HepG2 (cell line): ENCODE measurements at regions not wholly inside any gene's neighbourhood (a gene's known extent, or its start where the extent isn't known, plus 50 kb on each side); places are given as distances from the start of the nearest gene placed in this dataset.

Experiments
- ATAC-seq: fragments of 200-7000 bp; cut with Tn5 transposase; 3 replicates; pipeline ENCODE4 v1.9.1; 2020; ENCODE audit warnings: mild to moderate bottlenecking, moderate library complexity
- BruUV-seq: library from RNA; stranded (reverse); fragments of 400-500 nt; replicated peaks from 2 replicates; lab custom pipeline; 2021; lab: Mats Ljungman, UMichigan
- CTCF ChIA-PET: fragments of 300-600 bp; formaldehyde crosslinking; extraction: SDS; loops from one replicate; lab custom pipeline; 2021; ENCODE audit warnings: low total read pairs, inconsistent platforms, low intra/inter-chr PET ratio; lab: Yijun Ruan, JAX
- POLR2A ChIA-PET: fragments of 350-600 bp; sonication (Branson Sonifier 250); formaldehyde crosslinking; loops from one replicate; lab custom pipeline; 2020; ENCODE audit warnings: antibody characterized with exemption, inconsistent platforms; lab: Yijun Ruan, JAX
- DNase-seq: peaks from one replicate; pipeline ENCODE4 v3.0.0-alpha.2; 2015; ENCODE audit warnings: low spot score
- FAIRE-seq: peaks from 3 replicates; lab custom pipeline; 2011; peaks lifted over from hg19 to GRCh38; lab: Jason Lieb, UNC
- H2AFZ ChIP-seq: one replicate; pipeline ENCODE4 v1.6.1; 2011; ENCODE audit warnings: low read length, inconsistent platforms
- H3K27ac ChIP-seq: fragments of 300-600 bp; 3 replicates; pipeline ENCODE4 v1.8.0; 2011; ENCODE audit warnings: mixed run types, mild to moderate bottlenecking, mixed read lengths, low read length, inconsistent platforms; ENCODE audit not compliant: insufficient read depth; ENCODE audit errors: extremely low read length
- H3K27me3 ChIP-seq, 2 experiments: fragments of 200-600 bp in 1 of 2; 2 replicates in 1 of 2; 3 replicates in 1 of 2; pipeline versions ENCODE4 v1.6.0 to v1.8.0; 2011; ENCODE audit warnings: low read length in 2 of 2, mild to moderate bottlenecking in 2 of 2, moderate library complexity in 2 of 2, inconsistent platforms in 1 of 2; ENCODE audit not compliant: insufficient read depth in 2 of 2, control insufficient read depth in 1 of 2
- H3K36me3 ChIP-seq, 2 experiments: fragments of 200-600 bp in 1 of 2; replicated peaks in 1 of 2; 2 replicates in 1 of 2; 3 replicates in 1 of 2; pipeline versions ENCODE4 v1.5.1 to v1.8.0; 2011; ENCODE audit warnings: low read length in 2 of 2, inconsistent platforms in 1 of 2; ENCODE audit not compliant: insufficient read depth in 2 of 2, control insufficient read depth in 1 of 2
- H3K4me1 ChIP-seq: 2 replicates; pipeline ENCODE4 v1.5.1; 2012; ENCODE audit warnings: low read length, inconsistent platforms; ENCODE audit not compliant: insufficient read depth
- H3K4me2 ChIP-seq: 2 replicates; pipeline ENCODE4 v1.6.0; 2011; ENCODE audit warnings: low read depth, low read length, inconsistent platforms
- H3K4me3 ChIP-seq, 3 experiments: fragments of 200-600 bp in 1 of 3; sonication (generic), shearing (Covaris generic) in 1 of 3; replicated peaks in 1 of 3; 2 replicates each; pipeline ENCODE4 v1.5.1; 2011 to 2016; ENCODE audit warnings: low read length in 3 of 3, inconsistent platforms in 2 of 3, low read depth in 2 of 3, mild to moderate bottlenecking in 2 of 3, control low read depth in 1 of 3, mixed read lengths in 1 of 3; ENCODE audit not compliant: insufficient read depth in 1 of 3
- H3K79me2 ChIP-seq: one replicate; pipeline ENCODE4 v1.6.1; 2011; ENCODE audit warnings: low read length, inconsistent platforms; ENCODE audit not compliant: insufficient read depth
- H3K9ac ChIP-seq: 2 replicates; pipeline ENCODE4 v1.6.0; 2011; ENCODE audit warnings: mild to moderate bottlenecking, low read depth, low read length, inconsistent platforms; ENCODE audit not compliant: insufficient read depth
- H3K9me3 ChIP-seq: 2 replicates; pipeline ENCODE4 v1.5.1; 2012; ENCODE audit warnings: mild to moderate bottlenecking, low read length
- H4K20me1 ChIP-seq: 2 replicates; pipeline ENCODE4 v1.6.0; 2011; ENCODE audit warnings: inconsistent platforms, mild to moderate bottlenecking, low read length, moderate library complexity; ENCODE audit not compliant: insufficient read depth
- AFF4 ChIP-seq: sonication (generic); formaldehyde crosslinking; IDR thresholded peaks from 2 replicates; pipeline ENCODE4 v1.4.0; 2020; ENCODE audit warnings: missing genetic modification reagents
- EED ChIP-seq: sonication (generic); formaldehyde crosslinking; IDR thresholded peaks from 2 replicates; pipeline ENCODE4 v1.5.0; 2020; ENCODE audit warnings: mild to moderate bottlenecking, missing genetic modification reagents
- ETS1 ChIP-seq: sonication (generic); formaldehyde crosslinking; IDR thresholded peaks from 2 replicates; pipeline ENCODE4 v1.4.0; 2020; ENCODE audit warnings: missing genetic modification reagents
- NFYC ChIP-seq: IDR thresholded peaks from 2 replicates; pipeline ENCODE4 v1.6.1; 2016; ENCODE audit warnings: missing genetic modification reagents, missing compliant biosample characterization
- PRMT3 ChIP-seq: sonication (generic); formaldehyde crosslinking; IDR thresholded peaks from 2 replicates; pipeline ENCODE4 v1.8.1; 2022; ENCODE audit warnings: low read depth, mild to moderate bottlenecking, moderate library complexity, missing genetic modification reagents, borderline replicate concordance
- ZNF670 ChIP-seq: sonication (generic); formaldehyde crosslinking; IDR thresholded peaks from 2 replicates; pipeline ENCODE4 v1.8.0; 2022; ENCODE audit warnings: mild to moderate bottlenecking, missing genetic modification reagents, borderline replicate concordance
- WGBS: methylation state at CpG from one replicate; pipeline ENCODE4 v1.1.6; 2017; ENCODE audit warnings: low lambda C conversion rate; 5-methylcytosine and 5-hydroxymethylcytosine counted together
- in situ Hi-C: cut with HindIII; loops from 2 replicates; pipeline ENCODE4 v1.10.0; 2017; ENCODE audit warnings: low pct_unique_long_range_greater_than_20kb; ENCODE audit not compliant: extremely low pct_ligation_motif_present
- intact Hi-C: fragments of 100-400 bp; cut with micrococcal nuclease; formaldehyde crosslinking; loops from one replicate; pipeline ENCODE4 v1.10.0; 2022; ENCODE audit not compliant: unreplicated experiment

GRCh38 chr2:55743583-55743982 lies 49.9 kb upstream of the PNPT1 start:
- 3% methylated on average over 1 of the region's 1 CpG for WGBS
- ATAC-seq, result no peak
- H3K27me3 ChIP-seq, result no peaks in the 10 kb centered on the region
- DNase-seq, result no peak
- TF ChIP-seq AFF4 (CRISPR knock-in tag), result no peak
- no peak for TF ChIP-seq NFYC (CRISPR knock-in tag)
- no peak for TF ChIP-seq ETS1 (CRISPR knock-in tag)
- no peak for TF ChIP-seq ZNF670 (CRISPR knock-in tag)
- TF ChIP-seq PRMT3 (CRISPR knock-in tag), result no peak
- TF ChIP-seq EED, result no peak
- intact Hi-C loops (no loop called here), in situ Hi-C loops (no loop called here)
- POLR2A ChIA-PET, result no interaction called here
- no peaks in the 10 kb centered on the region for H3K79me2 ChIP-seq
- no peaks in the 10 kb centered on the region for H3K4me1 ChIP-seq
- no TSS peak for BruUV-seq
- CTCF ChIA-PET, result no interaction called here
- no peak overlapping the region for H3K27ac ChIP-seq
- H2AFZ ChIP-seq, result no peak overlapping the region
- no peaks in the 10 kb centered on the region for H3K36me3 ChIP-seq
- no peak for FAIRE-seq
- no peaks in the 10 kb centered on the region for H3K9me3 ChIP-seq
- no peaks in the 10 kb centered on the region for H4K20me1 ChIP-seq
- H3K9ac ChIP-seq, result no peak overlapping the region
- H3K4me3 ChIP-seq, result no peak overlapping the region
- H3K4me2 ChIP-seq, result no peak overlapping the region
